ENCODE measurements at regions not wholly inside any gene's neighbourhood (a gene's known extent, or its start where the extent isn't known, plus 50 kb on each side); places are given as distances from the start of the nearest gene placed in this dataset.

DNA sequence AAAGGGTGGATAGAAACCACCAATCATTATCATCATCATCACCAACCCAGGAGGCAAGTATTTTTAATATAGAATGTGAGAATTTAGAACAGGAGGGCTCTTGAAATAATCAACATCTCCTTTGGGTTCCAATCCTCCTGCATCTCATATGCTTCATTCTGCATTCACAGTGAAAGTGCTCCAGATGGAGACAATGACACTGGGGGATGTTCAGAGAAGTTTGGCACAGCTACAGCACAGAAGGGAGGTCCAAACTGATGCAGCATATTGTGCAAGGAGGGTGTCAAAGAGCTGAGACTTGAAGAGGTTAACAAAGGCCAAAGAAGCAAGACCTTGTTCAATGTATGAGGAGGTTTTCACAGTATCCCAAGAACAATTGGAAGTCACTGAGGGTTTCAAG is 767.1 kb downstream of the NTRK3 start:
- no peak for TF ChIP-seq CTCF (conservative IDR thresholded peaks at IDR 0.05 in 1 of 2, IDR thresholded peaks at IDR 0.05 in 1 of 2; ENCODE audit: low read depth in 1 of 2, low read length in 2 of 2)
- TF ChIP-seq EZH2 (IDR thresholded peaks at IDR 0.05; ENCODE audit: low read length, missing control alignments) = no peak
